Adipose tissue (tissue), 3 donors: ENCODE measurements at regions not wholly inside any gene's neighbourhood (a gene's known extent, or its start where the extent isn't known, plus 50 kb on each side); places are given as distances from the start of the nearest gene placed in this dataset.

Experiments
- H3K27ac ChIP-seq: one replicate; pipeline ENCODE4 v1.5.1; 2013; ENCODE audit warnings: low read depth, low read length
- WGBS, 3 donors: extraction: QIAGEN DNeasy Blood & Tissue Kit; methylation state at CpG; one replicate each; pipeline ENCODE4 v1.1.7; 2013; 5-methylcytosine and 5-hydroxymethylcytosine counted together
- donor health status: healthy with polysubstance abuse.
- donor health status: Bipolar disorder and iron deficiency.
- donor health status: healthy.

DNA sequence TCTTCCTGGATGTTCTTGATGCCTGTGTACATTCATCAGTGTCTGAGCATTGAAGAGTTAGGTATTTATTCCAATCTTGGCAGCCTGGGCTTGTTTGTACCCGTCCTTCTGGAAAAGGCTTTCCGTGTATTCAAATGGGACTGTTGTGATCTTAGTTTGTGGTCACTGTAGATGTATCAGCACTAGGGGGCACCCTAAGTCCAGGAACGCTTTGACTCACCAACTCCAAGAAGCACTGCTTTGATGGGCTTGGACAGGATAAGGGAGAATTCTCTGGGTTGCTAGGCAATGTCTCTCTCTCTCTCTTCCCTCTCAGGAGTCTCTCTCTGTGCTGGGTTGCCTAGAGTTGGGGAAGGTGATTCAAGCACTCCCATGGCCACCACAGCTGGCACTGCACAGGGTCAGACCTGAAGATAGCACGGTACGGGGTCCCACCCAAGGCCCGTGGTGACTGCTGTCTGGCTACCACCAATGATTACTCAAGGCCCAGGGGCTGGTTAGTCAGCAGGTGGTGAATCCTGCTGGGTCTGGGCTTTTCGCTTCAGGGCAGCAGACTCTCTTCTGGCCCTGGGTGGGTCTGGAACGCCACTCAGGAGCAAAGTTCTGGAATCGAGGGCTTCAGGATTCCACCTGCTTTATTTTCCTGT lies 211.1 kb upstream of the RGS6 start:
- no peak overlapping the region for H3K27ac ChIP-seq
- WGBS, 3 donors = 86 to 92% (median 88%) methylated on average over 9 of the region's 9 CpGs

DNA sequence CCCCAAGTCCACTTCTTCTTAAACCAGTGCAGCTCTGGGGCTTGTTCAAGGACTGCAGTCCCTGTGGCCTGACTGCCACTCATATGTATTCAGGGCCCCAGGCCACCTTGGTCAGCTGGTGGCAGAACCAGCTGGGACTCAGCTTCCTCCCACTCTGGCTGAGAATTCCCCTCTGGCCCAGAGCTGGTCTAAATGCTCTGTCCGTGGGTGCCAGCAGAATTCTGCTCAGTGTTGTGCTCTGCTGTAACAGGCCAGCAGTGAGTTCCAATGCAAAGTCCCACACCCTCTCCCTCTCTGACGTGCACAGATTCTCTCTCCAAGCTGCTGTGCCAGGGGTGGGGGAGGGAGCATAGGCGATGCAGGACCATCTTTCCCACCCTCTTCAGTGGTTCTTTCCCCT lies 210.4 kb upstream of the RGS6 start:
- H3K27ac ChIP-seq = no peak overlapping the region
- 73% methylated on average over 3 of the region's 3 CpGs for WGBS, 3 donors

DNA sequence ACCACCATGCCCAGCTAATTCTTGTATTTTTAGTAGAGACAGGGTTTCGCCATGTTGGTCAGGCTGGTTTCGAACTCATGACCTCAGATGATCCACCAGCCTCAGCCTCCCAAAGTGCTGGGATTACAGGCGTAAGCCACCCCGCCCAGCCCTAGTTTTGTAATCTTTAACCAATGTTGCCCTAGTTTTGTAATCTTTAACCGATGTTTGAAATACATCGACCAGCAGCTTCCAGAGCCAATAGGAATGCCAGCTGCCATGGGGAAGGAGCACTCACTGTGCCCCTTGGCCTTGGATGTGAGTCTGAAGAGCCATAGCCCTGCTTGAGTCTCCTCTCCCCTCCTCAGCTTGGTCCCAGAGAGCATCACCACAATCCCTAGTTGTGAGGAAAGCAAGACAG lies 209.3 kb upstream of the RGS6 start:
- no peak overlapping the region for H3K27ac ChIP-seq
- 67 to 83% (median 71%) methylated on average over 6 of the region's 6 CpGs for WGBS, 3 donors

DNA sequence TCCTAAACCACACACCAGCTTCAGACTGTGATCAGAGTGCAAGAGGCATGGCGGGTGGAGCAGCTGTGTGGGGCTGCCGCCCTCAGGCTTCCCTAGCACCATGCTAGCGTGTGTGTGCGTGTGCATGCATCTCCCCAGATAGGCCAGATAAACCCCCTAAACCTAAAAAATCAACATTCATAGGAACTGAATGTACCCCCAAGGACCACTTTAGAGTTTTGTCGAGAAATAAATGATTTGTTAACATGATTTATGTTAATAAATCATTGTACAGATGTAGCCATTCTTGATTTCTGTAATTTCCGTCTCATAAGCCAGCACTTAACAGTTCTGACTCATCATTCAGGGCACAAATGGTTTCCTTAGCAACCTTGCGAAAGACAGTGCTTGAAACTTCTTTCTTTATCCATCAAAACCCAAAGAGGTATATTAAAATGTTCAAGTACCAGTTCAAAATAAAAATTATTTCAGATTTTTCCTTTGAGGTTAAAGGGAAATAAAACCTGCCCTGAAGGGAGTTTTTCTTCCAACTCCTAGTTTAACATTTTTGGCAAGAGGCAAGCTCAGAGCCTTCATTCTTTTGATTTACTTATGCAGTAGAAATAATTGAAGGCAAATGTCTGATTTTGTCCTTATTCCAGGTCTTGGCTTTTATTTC lies 206.2 kb upstream of the RGS6 start:
- H3K27ac ChIP-seq = no peak overlapping the region
- 70 to 90% (median 72%) methylated on average over 7 of the region's 7 CpGs for WGBS, 3 donors

DNA sequence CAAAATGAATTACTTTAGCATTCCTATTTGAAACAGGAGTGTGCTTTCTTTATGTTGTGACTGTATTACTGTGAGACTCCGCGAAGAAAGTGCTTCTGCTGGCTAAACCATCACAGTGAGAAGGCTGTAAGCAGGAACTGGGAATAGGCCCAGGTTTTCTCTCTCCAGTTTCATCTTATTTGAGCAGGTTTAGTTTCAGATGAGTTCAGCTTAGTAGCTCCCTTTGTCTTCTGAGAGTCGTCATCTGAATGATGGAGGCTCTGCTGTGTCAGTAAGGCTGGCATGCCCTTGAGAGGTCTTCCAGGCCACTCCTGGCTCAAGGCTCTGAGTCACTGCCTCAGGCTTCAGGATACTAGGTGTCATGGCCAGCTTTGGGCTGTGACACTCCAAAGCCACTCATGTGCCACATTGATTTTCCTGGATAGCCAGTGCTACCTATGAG lies 205.6 kb upstream of the RGS6 start:
- WGBS, 3 donors = 83 to 90% (median 87%) methylated on average over 3 of the region's 3 CpGs
- no peak overlapping the region for H3K27ac ChIP-seq

DNA sequence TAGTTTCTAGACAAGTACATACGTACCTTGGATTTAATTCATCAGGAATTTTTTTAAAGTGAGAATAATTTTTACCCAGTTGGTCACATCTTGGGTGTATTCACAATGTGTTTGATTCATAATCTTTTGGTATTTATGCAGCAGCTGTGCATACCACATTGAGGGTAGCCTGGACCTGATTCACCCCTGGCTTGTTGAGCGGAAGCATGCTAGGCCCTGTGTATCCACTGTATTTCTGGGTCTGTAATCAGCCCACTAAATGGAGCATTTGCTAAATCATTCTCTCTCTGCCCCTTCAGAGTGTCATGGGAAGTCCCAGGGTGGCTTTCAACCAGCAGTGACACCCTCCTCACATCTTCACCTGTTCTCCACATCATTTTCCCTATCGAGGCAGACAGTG lies 203.8 kb upstream of the RGS6 start:
- 95 to 100% (median 96%) methylated on average over 3 of the region's 3 CpGs for WGBS, 3 donors
- H3K27ac ChIP-seq = no peak overlapping the region

DNA sequence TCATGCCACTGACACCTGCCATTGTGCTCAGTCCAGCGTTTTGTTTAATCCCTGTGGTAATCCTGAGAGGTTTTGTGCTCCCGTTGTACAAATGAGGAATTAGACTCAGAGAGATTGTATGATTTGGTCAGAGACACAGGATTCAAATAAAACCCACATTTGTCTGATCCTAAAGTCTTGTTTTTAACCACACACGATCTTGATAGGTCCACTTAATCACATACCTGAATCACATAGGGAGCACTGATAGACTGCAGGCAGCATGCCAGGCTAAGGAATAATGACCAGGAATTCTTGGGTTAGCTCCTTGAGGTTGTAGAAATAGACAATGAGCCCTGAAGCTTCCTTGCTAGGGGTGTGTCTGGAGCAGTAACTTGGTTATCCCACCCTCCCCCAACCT lies 202.6 kb upstream of the RGS6 start:
- WGBS, 3 donors = 80 to 95% (median 93%) methylated on average over 3 of the region's 3 CpGs
- no peak overlapping the region for H3K27ac ChIP-seq

DNA sequence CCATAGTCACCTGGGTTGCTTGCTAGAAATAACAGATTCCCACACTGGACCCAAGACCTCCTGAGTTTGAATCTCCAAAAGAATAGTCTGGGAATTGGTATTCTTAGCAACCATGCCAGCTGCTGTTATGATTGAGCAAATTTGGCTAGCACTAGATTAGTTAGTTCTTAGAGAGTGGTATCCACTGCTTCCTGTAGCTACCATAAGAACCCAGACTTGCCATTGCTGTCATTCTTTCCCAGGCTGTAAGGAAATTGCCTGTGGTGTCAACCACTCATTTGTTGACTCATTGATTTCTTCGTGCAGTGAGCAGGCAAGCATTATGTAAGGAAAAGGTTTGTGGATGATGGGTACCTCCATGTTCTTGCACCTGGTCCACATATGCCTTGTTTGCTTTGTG lies 201.8 kb upstream of the RGS6 start:
- 72 to 91% (median 79%) methylated on average over 1 of the region's 1 CpG for WGBS, 3 donors

DNA sequence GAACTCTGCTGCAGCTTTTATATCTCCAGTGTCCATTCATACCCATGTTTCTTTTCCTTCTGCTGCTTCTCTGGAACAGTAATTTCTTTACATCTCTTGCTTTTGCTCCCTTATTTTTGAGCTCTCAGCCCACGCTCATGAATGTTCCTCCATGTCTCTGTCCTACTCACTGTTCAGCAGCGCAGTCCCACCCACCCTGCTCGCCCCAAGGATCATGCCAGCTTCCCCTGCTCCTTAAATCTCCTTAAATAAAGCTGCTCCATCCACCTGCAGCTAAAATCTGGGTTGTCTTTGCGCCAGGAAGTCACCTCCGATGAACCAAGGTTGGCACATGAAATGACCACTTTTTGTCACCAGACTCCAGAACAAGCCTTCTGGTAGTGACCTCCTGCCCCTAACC lies 201.1 kb upstream of the RGS6 start:
- WGBS, 3 donors = 91 to 99% (median 97%) methylated on average over 5 of the region's 5 CpGs
- H3K27ac ChIP-seq = no peak overlapping the region

More for the DNA sequence above, 201.8 kb upstream of the RGS6 start:
- no peak overlapping the region for H3K27ac ChIP-seq

DNA sequence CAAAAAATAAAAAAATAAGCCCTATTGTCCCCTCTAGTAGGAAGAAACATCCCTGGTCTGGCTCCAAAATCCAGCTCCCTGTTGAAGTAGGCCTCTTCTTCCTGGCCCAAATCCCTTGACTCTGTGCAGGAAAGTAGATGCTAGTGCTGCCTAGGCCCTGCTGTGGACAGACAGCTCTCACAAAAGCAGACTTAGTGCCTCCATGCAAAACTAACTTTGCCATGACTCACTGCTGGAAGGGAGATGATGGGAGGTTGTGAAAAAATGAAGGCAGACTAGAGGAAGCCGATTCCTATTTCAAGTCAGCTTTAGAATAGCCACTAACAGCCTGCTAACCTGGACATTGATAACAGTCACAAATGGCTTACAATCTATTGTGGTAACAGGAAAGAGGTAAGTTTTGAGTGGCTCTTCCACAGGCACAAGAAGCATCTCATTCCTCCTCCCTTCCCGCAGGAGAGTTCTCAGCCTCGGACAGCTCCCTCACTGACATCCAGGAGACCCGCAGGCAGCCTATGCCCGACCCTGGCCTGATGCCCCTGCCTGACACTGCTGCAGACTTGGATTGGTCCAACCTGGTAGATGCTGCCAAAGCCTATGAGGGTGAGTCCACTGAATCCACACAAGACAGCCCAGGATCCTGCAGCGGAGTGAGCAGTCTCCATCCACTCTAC lies 198.9 kb upstream of the RGS6 start:
- no peak overlapping the region for H3K27ac ChIP-seq
- WGBS, 3 donors = 94 to 95% (median 95%) methylated on average over 6 of the region's 6 CpGs

DNA sequence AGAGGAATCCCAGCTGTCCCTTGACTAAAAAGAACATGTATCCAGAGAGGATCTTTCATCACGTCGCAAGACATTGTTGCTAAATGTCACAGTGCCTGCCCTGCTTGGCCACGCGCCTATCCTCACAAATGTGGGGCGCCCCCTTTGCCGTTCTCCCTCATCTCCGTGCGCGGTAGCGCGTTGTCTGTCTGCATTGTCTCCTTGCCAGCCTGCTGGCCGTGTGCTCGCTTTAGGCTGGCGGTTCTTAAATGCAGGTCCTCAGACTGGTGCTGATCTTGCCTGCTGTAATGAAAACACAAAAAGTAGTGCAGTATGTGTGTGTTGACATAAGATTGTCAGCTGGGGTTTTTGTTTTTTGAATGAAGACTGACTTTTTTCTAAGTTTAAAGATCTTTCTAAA lies 198.2 kb upstream of the RGS6 start:
- 94 to 95% (median 94%) methylated on average over 14 of the region's 14 CpGs for WGBS, 3 donors

DNA sequence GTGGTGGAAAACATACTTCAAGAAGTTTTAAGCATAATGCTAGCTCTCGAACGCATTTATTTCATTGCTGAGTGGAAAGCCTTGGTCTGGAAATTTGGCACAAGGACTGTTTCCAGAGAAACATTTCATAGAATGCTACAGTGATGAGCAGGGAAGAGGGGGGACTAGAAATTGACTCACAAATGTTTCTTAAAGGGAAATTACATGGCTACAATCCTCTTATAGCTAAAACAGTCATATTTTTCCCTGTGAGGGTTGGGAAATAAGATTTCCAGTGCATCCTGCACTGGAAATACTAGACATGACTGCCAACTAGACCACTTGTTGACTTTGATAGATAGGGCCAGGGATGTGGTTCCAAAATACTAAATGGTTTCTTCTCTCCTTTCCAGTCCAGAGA lies 197.3 kb upstream of the RGS6 start:
- WGBS, 3 donors = 88 to 93% (median 92%) methylated on average over 2 of the region's 2 CpGs

More for the DNA sequence above, 198.2 kb upstream of the RGS6 start:
- H3K27ac ChIP-seq = no peak overlapping the region

DNA sequence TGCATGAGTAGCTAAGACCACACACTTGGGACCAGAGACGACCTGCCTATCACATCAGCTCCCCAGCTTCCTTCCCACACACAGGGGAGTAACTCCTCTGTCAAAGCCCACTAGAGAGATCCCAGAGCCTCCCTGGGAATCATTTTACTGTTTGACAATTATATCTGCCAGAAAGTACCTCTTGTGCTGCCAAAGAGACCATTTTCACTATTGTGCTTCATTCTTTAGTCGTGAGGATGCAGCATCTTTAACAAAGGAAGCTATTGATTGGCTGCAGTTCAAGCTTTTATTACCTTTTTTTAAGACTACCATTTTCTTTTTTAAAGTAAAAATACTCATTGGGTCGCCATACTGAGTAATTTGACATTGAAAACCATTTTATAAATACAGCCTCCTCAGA lies 194.5 kb upstream of the RGS6 start:
- 69 to 80% (median 75%) methylated on average over 3 of the region's 3 CpGs for WGBS, 3 donors
- no peak overlapping the region for H3K27ac ChIP-seq

More for the DNA sequence above, 197.3 kb upstream of the RGS6 start:
- no peak overlapping the region for H3K27ac ChIP-seq

DNA sequence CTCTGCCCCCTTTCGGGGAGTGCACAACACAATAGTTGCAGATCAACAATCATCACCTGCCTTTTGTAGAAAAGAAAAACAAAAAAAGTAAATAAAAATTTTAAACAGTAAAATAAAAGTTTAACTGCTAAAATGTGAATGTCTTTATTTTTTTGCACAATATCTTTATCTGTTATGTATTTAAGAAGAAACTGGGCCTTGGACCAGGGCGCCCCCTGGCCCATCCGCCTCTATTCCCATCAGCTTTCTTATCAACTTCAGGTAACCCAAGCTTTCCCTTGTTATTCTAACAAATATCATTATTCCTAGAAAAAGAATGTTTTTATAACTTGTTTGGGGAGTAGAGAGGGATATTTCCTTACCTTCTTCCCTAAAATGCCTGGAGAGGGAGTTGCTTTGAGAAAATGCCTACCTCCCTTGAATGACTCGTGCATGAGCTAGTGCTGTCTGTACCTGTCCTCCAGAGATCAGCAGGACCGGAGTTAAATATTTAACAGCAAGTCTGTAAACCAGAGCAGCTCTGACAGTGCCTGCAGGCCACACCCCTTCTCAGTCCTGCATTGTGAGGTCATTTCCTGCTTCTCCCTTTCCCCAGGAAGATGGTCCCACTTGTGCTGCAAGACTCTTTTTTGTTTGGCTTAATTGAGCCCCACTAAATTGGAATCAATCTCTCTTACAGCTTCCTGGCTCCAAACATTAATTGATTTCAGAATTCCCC lies 192.8 kb upstream of the RGS6 start:
- no peak overlapping the region for H3K27ac ChIP-seq
- 70 to 93% (median 86%) methylated on average over 5 of the region's 5 CpGs for WGBS, 3 donors

DNA sequence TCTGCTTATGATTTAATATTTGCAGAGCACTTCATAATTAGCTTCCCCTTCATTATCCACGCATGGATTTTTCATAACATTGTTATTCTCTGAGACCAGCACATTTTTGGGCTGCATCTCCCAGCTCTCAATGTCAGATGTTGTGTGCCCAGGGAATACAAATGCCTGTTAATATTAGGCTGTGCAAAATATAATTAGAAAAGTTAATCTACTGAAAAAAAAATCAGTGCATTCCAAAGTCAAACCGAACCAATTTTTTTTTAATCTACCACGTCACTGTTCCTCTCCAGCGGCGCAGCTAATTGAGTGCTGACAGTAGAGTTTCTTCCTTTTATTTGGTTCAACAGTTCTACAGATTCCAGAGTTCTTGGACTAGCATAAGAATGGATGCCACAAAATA lies 191.0 kb upstream of the RGS6 start:
- H3K27ac ChIP-seq = no peak overlapping the region
- WGBS, 3 donors = 79 to 82% (median 81%) methylated on average over 5 of the region's 5 CpGs

DNA sequence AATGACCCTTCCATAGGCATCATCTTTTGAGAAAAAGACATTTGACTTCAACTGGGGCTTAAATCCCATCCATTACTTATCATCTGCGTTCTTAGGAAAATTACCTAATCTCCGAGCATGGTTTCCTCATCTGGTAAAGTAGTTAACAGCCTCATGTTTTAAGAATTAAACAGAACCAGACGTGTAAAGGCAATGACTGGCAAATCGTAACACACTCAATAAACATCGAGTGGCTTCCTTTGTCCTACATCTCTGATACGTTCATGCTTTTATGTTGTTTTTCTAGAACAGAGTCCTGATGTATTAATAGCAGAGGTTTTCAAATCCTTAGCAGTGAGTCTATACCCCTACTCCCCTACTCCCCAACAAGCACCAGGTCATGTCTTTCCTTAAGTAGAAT lies 189.7 kb upstream of the RGS6 start:
- 74 to 88% (median 80%) methylated on average over 6 of the region's 6 CpGs for WGBS, 3 donors
- no peak overlapping the region for H3K27ac ChIP-seq

DNA sequence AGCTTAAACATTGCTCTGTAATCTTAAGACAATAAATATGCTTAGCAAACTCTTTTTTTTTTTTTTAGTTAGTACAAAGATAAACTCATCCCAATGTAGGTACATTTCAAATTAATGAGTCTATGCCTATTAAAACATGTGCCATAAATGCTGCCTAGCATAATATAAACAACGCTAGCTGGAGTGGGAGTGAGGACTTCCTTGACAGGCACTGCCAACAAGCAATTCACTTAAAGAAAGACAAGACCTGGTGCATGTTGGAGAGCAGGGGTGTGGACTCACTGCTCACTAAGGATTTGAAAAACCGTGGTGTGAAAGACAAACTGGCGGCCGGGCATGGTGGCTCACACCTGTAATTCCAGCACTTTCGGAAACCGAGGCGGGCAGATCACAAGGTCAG lies 187.2 kb upstream of the RGS6 start:
- H3K27ac ChIP-seq = no peak overlapping the region
- 90 to 95% (median 92%) methylated on average over 7 of the region's 7 CpGs for WGBS, 3 donors

DNA sequence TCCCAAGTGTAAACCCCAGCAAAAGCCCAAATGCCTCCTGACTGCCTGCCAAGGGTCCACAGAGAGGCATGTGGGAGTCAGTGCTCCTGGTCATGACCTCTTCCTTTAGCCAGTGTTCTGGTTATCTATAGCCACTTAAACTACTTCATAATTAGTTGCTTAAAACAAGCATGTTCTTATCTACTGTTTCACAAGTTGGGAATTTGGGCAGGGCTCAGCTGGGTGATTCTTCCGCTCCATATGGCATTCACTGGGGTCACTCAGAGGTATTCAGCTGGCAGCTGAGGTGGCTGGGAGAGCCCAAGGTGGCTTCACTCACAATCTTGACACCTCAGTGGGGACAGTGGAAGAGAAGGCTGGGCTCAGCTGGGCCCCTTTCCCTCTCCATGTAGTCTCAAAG lies 184.0 kb upstream of the RGS6 start:
- 98 to 100% (median 100%) methylated on average over 1 of the region's 1 CpG for WGBS, 3 donors
- no peak overlapping the region for H3K27ac ChIP-seq

DNA sequence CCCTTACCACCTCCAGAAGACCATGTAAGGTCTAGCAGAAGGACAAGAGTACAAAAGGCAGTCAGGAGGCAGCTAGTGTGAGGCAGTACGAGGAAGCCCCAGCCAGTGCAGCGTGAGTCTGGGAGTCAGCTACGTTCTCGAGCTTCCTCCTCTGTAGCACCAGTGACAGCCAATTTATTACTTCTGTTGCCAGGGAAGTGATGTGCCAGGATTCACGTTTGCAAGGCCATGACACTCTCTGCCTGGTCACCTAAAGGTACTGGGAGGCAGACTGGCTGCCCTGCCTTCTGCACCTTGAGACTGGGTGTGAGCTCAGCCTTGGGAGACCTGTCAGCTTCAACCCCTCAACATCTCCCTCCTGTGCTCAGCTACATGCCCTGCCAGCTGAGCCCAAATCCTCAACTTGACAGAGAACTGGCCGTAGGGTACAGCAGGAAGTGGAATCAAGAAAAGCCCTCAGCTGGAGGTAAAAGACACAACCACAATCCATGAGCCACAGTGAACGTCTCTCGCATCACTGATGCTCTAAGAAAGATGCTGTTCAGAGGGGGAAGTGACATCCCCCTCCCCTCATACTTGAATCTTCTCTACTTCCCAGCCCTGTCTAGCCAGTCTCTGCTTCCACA lies 182.5 kb upstream of the RGS6 start:
- 50 to 62% (median 61%) methylated on average over 8 of the region's 8 CpGs for WGBS, 3 donors
- no peak overlapping the region for H3K27ac ChIP-seq
